DMS 273 (cell line): ENCODE measurements at regions not wholly inside any gene's neighbourhood (a gene's known extent, or its start where the extent isn't known, plus 50 kb on each side); places are given as distances from the start of the nearest gene placed in this dataset.

ENCODE experiments used
- DNase-seq: peaks from one replicate; lab custom pipeline; 2025; ENCODE audit not compliant: unreplicated experiment; lab: John Stamatoyannopoulos, UW

- DNase-seq, result peak; percentile 72
These were observed 143.4 kb upstream of the CPSF6 start for GRCh38 chr12:69095765-69096477.

DNA sequence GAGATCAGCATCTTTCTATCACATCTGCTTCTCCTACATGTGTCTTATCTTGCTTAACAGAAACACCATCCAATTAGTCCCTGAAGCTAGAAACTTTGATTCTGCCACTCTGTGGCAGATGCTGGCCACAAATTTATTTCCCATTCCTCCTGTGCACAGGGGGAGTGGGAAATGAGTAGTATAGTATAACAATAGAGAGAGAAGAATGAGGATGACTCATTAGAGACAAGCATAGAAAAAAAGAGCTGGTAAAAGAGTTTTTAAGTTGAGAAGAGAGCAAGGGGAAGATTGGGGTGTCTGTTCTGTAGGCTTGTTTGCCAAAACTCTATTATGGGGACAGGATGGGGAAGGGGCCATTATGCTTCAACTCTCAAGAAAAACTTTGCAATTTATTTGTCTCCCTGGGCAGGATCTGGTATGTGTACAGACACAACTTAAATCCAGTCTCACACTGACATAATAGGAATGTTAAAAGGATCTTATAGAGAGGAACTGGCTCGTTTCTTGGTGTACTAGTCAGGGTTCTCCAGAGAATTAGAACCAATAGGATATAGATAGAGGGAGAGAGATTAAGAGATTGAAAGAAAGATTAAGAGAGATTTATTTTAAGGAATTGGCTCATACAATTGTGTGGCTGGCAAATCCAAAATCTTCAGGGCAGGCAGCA is 142.6 kb upstream of the CPSF6 start:
- DNase-seq, result peak; percentile 34

DNA sequence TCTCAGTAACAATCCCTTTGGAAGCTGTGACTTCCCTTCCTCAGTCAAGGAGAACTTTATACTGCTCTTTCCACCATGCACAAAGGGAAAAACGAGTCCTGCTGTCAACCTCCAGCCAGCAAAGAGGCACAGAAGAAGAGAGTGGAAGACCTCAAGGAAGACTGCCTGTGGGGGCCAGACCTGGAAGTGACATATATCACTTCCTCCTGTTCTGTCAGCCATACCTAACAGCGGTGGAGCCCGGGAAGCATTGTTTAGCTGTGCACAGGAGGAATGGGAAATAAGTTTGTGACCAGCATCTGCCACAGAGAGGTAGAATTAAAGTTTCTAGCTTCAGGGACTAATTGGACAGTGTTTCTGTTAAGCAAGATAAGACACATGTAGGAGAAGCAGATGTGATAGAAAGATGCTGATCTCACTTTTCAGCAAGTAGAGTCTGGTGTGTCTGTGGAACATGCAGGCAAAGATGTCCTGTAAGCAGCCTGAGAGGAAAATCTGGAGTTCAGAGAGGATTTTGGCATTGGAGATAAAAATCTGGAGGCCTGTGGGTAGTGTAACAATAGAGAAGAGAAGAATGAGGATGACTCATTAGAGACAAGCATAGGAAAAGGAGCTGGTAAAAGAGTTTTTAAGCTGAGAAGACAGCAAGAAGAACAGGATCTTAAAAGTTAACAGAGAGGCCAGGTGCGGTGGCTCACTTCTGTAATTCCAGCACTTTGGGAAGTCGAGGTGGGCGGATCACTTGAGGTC is 141.6 kb upstream of the CPSF6 start:
- DNase-seq, result no peak

DNA sequence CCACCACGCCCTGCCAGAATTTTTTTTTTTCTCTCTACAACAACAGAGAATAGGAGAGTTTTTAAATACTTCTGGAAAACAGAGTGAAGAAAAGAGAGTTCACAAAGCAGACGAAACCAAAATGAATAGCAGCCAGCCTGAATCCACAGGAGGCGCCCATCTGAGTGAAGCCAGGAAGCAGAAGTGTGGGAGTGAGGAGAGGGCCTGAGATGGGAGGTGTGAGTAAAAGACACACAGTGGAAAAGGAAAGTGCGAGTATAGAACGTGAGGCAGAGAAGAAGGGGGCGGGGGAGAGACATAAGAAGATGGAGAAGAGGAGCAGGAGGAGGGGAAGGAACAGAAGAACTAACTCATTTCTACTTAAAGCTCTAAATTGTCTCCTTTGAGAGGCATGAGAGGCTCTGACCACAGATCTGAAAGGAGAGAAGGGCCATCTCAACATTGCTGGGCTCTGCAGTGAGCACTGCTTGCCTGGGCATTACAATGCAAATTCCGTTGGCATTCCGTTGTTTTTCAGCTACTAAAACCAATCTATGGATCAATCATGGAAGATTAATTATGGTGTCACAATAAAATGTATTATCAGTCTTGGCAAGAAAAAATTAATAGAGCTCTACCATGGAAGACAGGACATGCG is 140.1 kb upstream of the CPSF6 start:
- DNase-seq, result no peak

DNA sequence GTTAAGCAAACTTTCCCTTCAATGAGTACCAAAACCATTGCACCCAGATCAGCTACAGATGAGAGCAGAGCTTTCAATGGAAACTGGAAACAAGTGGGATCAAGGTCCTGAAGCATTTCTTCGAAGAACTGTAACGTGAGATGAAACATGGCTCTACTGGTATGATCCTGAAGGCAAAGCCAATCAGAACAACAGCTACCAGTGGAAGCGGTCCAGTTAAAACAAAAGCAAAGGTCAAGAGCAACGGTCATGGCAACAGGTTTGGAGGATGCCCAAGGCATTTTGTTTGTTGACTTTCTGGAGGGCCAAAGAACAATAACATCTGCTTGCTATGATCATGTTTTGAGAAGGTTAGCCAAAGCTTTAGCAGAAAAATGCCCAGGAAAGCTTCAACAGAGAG is 137.9 kb upstream of the CPSF6 start:
- DNase-seq, result peak; percentile 18

DNA sequence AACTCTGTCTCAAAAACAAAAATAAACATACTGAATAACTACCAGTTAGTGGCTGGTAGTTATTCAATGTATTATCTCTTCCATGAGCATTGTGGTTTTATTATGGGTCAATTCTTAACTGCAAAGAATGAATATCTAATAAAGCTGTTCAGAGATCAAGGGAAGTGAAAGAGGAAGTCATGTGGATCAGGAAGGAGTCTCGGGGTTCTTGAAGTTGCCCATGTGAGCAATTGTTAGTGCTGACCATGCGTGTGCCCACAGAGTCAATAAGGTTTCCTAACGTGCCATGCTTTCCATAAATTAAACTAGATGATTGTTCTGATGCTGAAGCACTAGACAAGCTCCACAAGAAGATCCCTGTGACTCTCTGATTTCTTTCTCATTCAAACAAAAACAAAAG is 136.5 kb upstream of the CPSF6 start:
- DNase-seq, result no peak

GRCh38 chr12:69105101-69105962 is 134.0 kb upstream of the CPSF6 start:
- peak; percentile 5 for DNase-seq

DNA sequence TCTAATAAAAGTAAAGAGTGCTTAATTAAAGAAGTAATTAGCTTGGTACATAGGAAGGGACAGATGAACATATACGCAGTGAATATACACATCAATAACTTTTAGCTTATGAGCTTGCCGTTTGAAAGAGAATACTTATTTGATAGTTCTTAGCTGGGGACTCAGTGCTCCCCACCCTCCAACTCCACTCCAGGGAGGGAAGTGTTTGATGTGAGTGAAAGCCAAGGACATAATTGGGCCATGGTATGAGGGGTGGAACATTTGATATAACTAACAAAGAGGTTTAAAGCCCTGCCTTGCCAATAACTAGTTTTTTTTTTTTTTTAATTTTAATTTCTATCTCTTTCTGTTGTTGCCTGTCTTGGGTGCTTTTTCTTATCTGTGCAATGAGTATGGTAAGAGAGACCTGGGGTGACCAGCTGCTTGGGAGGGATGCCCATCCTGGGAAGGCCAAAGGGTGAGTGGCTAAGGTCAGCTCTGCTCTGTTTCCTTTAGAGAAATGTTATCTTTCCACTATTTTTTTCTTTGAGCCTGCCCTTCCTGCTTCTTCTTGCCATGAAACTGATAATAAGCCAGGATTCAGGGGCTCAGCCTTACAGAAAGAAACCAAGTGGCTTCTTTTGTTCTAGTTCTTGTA is 132.8 kb upstream of the CPSF6 start:
- no peak for DNase-seq

GRCh38 chr12:69107541-69107940 is 131.8 kb upstream of the CPSF6 start:
- no peak for DNase-seq

- DNase-seq, result no peak
These were observed 131.3 kb upstream of the CPSF6 start for GRCh38 chr12:69108037-69108436.

DNA sequence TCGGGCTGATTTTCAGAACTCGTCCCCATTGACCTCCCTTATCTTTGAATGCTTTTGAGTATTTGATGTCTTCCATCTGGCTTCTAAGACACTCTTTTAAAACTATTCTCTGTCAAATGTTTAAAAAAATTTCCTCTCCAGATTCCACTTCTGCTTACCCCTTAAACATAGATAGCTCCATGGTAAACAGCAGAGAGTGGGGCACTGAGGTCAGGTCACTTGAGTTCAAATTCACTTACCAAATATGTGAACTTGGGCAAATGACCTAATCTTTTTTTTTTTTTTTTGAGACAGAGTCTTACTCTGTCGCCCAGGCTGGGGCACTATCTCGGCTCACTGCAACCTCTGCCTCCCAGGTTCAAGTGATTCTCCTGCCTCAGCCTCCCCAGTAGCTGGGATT is 126.8 kb upstream of the CPSF6 start:
- DNase-seq, result no peak

DNA sequence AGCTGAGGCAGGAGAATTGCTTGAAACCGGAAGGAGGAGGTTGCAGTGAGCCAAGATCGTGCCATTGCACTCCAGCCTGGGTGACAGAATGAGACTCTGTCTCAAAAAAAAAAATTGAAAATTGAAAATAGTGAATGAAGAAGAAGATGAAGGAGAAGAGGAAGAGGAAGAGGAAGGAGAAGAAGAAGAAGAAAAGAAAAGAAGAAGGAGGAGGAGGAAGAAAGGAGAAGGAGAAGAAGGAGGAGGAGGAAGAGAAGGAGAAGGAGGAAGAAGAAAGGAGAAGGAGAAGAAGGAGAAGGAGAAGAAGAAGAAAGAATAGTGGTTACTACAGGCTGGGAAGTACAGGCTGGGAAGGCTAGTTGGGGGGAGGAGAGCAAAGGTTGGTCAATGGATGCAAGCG is 124.3 kb upstream of the CPSF6 start:
- DNase-seq, result no peak

DNA sequence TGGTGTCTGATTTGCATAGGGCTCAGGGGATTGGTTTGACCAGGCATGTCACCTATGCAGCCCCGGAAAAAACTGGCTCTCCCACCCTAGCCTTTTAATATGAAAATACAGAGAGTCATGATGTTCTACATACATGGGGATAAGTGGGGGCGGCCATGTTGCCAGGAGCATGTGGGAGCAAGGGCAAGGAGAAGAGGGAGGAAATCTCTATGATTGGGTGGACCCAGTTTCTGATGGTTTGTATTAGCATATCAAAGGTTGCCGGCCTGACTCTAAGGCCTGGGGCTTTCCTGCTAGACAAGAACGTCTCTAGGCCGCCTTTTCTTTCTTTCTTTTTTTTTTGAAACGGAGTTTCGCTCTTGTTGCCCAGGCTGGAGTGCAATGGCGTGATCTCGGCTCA is 123.4 kb upstream of the CPSF6 start:
- DNase-seq, result no peak

- DNase-seq, result no peak
These were observed 121.7 kb upstream of the CPSF6 start for GRCh38 chr12:69117566-69118266.

GRCh38 chr12:69118516-69118915 is 120.9 kb upstream of the CPSF6 start:
- no peak for DNase-seq

- DNase-seq, result no peak
These were observed 119.6 kb upstream of the CPSF6 start for GRCh38 chr12:69119770-69120169.

DNA sequence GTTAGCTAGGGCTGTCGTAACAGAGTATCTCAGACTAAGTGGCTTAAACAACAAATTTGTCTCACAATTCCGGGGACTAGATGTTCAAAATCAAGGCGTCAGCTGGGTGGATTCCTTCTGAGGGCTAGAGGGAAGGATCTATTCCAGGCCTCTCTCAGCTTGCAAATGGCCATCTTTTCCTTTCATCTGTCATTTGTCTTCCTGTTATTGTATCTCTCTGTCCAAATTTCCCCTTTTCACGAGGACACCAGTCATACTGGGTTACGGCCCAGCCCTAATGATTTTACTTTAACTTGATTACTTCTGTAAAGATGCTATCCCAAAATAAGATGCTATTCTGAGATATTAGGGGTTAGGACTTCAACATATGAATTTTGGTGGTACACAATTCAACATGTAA is 119.0 kb upstream of the CPSF6 start:
- DNase-seq, result no peak

DNA sequence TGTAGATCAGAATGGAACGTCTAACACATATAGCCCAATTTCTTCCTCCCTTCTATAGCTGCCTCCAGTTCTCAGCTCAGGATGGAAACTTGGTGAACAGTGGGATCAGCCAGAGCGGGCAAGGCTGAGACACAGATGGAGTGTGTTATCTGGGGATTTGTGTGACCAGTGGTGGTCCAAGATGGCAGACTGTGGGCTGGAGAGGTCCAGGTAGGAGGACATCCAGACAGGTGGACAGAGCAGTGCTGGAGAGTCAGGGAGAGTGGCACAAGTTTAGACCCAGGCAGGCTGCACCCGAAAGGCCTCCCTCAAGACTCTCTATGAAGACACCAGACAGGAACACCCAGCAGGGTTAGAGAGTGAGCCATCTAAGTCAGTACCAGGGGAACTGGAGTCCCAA is 116.1 kb upstream of the CPSF6 start:
- no peak for DNase-seq

- no peak for DNase-seq
These were observed 115.3 kb upstream of the CPSF6 start for GRCh38 chr12:69123919-69124638.
